ENCODE measurements at regions not wholly inside any gene's neighbourhood (a gene's known extent, or its start where the extent isn't known, plus 50 kb on each side); places are given as distances from the start of the nearest gene placed in this dataset.

DNA sequence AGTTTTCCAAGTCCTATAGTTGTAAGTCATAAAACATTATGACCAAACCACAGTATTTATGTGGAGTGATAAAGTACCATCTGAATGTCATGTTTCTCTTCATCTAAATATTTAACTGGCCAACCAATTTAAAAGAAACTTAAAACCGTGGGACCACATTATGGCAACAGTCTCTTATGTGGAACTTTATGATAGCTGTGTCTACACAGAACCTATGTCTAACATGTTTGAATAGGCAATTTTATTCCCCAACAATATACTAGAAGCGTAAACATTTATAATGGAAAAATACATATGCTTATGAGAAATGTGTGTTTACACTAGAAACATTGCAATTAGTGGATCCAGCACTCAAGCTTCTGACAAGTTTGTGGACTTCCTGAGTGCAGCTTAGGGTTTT lies 680.7 kb downstream of the REEP3 start:
- no peak for TF ChIP-seq ZNF484 (CRISPR knock-in tag; IDR thresholded peaks at IDR 0.05; ENCODE audit: borderline replicate concordance, low read depth)
- TF ChIP-seq CTCF (CRISPR knock-in tag; IDR thresholded peaks at IDR 0.05) = no peak
- TF ChIP-seq ZNF383 (CRISPR knock-in tag; IDR thresholded peaks at IDR 0.05; ENCODE audit: borderline replicate concordance) = no peak
- TF ChIP-seq SP1 (IDR thresholded peaks at IDR 0.05) = no peak
- TF ChIP-seq SP1 (CRISPR knock-in tag; IDR thresholded peaks at IDR 0.05) = no peak
- TF ChIP-seq NR3C1 (CRISPR knock-in tag; IDR thresholded peaks at IDR 0.05) = no peak
- TF ChIP-seq POLR2A (IDR thresholded peaks at IDR 0.05; ENCODE audit: insufficient read depth in 1 of 2, low read depth in 2 of 2, low read length in 2 of 2) = no peak
- TF ChIP-seq ZNF207 (IDR thresholded peaks at IDR 0.05; ENCODE audit: borderline replicate concordance) = no peak
- TF ChIP-seq POLR2G (IDR thresholded peaks at IDR 0.05; ENCODE audit: low read depth, low read length) = no peak
- TF ChIP-seq FOXM1 (CRISPR knock-in tag; IDR thresholded peaks at IDR 0.05) = no peak

Data from HepG2 (cell line).